Right atrium auricular region (tissue), 2 donors: ENCODE measurements at regions not wholly inside any gene's neighbourhood (a gene's known extent, or its start where the extent isn't known, plus 50 kb on each side); places are given as distances from the start of the nearest gene placed in this dataset.

Source experiments
- DNase-seq: peaks from one replicate; pipeline ENCODE4 v3.0.0-alpha.2; 2019; ENCODE audit warnings: low spot score
- H3K27ac ChIP-seq, 2 donors: fragments of 200-600 bp; sonication (generic); 1 replicate in 1 of 2; 2 replicates in 1 of 2; pipeline ENCODE4 v1.5.1; 2016 to 2019
- H3K27me3 ChIP-seq, 2 donors: fragments of 200-600 bp; sonication (generic); one replicate each; pipeline versions ENCODE4 v1.5.1 to v1.6.0; 2017 to 2019
- H3K36me3 ChIP-seq: fragments of 200-600 bp; sonication (generic); one replicate; pipeline ENCODE4 v1.5.1; 2016
- H3K4me1 ChIP-seq, 2 donors: fragments of 200-600 bp; sonication (generic); one replicate each; pipeline versions ENCODE4 v1.5.1 to v1.6.0; 2017 to 2019
- H3K4me3 ChIP-seq, 2 donors: fragments of 200-600 bp; sonication (generic); 1 replicate in 1 of 2; 2 replicates in 1 of 2; pipeline ENCODE4 v1.5.1; 2017 to 2019; ENCODE audit warnings: mild to moderate bottlenecking in 1 of 2, moderate library complexity in 1 of 2
- H3K9me3 ChIP-seq, 2 donors: fragments of 200-600 bp; sonication (generic); one replicate each; pipeline ENCODE4 v1.5.1; 2019
- CTCF ChIP-seq, 2 donors: fragments of 200-600 bp; sonication (generic); IDR thresholded peaks; one replicate each; pipeline ENCODE4 v1.5.1; 2019; ENCODE audit warnings: antibody characterized with exemption in 2 of 2

- DNase-seq, result no peak
- no peaks in the 10 kb centered on the region for H3K9me3 ChIP-seq
- TF ChIP-seq CTCF (IDR thresholded peaks at IDR 0.05), result no peak
- H3K27ac ChIP-seq, result no peak overlapping the region
- no peaks in the 10 kb centered on the region for H3K4me1 ChIP-seq
- no peaks in the 10 kb centered on the region for H3K36me3 ChIP-seq
- H3K27me3 ChIP-seq, result no peaks in the 10 kb centered on the region
- no peak overlapping the region for H3K4me3 ChIP-seq
These were observed 152.1 kb upstream of the CELF4 start for GRCh38 chr18:37717656-37718055.

- Histone ChIP-seq H3K27me3 (no peaks in the 10 kb centered on the region), H3K9me3 (no peaks in the 10 kb centered on the region), H3K36me3 (no peaks in the 10 kb centered on the region), H3K27ac (no peak overlapping the region), H3K4me1 (no peaks in the 10 kb centered on the region), H3K4me3 (no peak overlapping the region)
- DNase-seq, result no peak
- TF ChIP-seq CTCF (IDR thresholded peaks at IDR 0.05), result no peak
These were observed 151.5 kb upstream of the CELF4 start for GRCh38 chr18:37717098-37717497.

- no peak for TF ChIP-seq CTCF (IDR thresholded peaks at IDR 0.05)
- Histone ChIP-seq H3K9me3 (no peaks in the 10 kb centered on the region), H3K4me1 (no peaks in the 10 kb centered on the region), H3K4me3 (no peak overlapping the region), H3K27ac (no peak overlapping the region), H3K36me3 (no peaks in the 10 kb centered on the region), H3K27me3 (no peaks in the 10 kb centered on the region)
- DNase-seq, result no peak
These were observed 150.6 kb upstream of the CELF4 start for GRCh38 chr18:37716106-37716735.

GRCh38 chr18:37714691-37715090 is 149.1 kb upstream of the CELF4 start:
- no peaks in the 10 kb centered on the region for H3K4me1 ChIP-seq
- H3K4me3 ChIP-seq, result no peak overlapping the region
- no peak for TF ChIP-seq CTCF (IDR thresholded peaks at IDR 0.05)
- H3K27me3 ChIP-seq, result no peaks in the 10 kb centered on the region
- no peaks in the 10 kb centered on the region for H3K36me3 ChIP-seq
- H3K27ac ChIP-seq, result no peak overlapping the region
- H3K9me3 ChIP-seq, result no peaks in the 10 kb centered on the region
- no peak for DNase-seq

- H3K9me3 ChIP-seq, result no peaks in the 10 kb centered on the region
- DNase-seq, result no peak
- no peak overlapping the region for H3K27ac ChIP-seq
- no peaks in the 10 kb centered on the region for H3K36me3 ChIP-seq
- no peaks in the 10 kb centered on the region for H3K4me1 ChIP-seq
- TF ChIP-seq CTCF (IDR thresholded peaks at IDR 0.05), result no peak
- no peaks in the 10 kb centered on the region for H3K27me3 ChIP-seq
- no peak overlapping the region for H3K4me3 ChIP-seq
These were observed 147.2 kb upstream of the CELF4 start for GRCh38 chr18:37712776-37713175.
